ENCODE measurements at regions not wholly inside any gene's neighbourhood (a gene's known extent, or its start where the extent isn't known, plus 50 kb on each side); places are given as distances from the start of the nearest gene placed in this dataset.

DNA sequence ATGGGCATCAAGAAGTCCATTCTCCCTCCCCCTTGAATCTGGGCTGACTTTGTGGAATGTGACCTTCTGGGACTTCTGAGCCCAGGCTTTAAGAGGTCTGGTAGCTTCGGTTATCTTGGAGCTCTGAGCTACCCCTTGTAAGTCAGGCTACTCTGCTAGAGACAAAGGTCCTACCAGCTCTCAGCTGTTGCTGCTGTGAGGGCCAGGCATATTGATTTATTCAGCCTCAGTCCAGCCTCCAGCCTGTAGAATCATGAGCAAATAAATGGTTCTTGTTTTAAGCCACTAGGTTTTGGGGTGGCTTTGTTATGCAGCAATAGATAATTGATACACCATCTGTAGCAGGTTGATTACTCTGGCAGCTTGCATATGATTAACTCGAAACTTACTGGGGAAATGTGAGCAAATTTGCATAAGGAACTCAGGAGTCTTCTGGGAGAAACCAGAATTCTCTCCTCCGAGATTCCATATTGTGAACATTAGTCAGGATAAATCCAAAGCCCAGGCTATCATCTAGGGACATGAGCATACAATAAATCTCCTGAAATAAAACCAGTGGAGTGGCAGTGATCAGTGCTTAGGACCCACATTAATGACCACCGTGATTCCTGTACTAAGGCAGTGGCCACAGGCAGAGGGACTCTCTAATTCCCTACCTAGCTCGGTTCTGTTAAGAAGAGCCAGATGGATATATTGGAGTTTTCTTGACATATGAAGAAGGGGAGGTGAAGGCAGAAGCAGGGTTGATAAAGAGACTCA is 336.1 kb downstream of the CDC5L start:
- Histone ChIP-seq H3K27me3 (ENCODE audit: insufficient read depth in 3 of 3, low read length in 2 of 3) (no peaks in the 10 kb centered on the region), H3K27ac (no peak overlapping the region), H3K36me3 (ENCODE audit: insufficient read depth in 1 of 2, low read depth in 1 of 2) (no peaks in the 10 kb centered on the region), H3K4me1 (no peaks in the 10 kb centered on the region), H3K4me3 (no peak overlapping the region), H3K9me3 (no peaks in the 10 kb centered on the region)
- TF ChIP-seq, protein P1, sequence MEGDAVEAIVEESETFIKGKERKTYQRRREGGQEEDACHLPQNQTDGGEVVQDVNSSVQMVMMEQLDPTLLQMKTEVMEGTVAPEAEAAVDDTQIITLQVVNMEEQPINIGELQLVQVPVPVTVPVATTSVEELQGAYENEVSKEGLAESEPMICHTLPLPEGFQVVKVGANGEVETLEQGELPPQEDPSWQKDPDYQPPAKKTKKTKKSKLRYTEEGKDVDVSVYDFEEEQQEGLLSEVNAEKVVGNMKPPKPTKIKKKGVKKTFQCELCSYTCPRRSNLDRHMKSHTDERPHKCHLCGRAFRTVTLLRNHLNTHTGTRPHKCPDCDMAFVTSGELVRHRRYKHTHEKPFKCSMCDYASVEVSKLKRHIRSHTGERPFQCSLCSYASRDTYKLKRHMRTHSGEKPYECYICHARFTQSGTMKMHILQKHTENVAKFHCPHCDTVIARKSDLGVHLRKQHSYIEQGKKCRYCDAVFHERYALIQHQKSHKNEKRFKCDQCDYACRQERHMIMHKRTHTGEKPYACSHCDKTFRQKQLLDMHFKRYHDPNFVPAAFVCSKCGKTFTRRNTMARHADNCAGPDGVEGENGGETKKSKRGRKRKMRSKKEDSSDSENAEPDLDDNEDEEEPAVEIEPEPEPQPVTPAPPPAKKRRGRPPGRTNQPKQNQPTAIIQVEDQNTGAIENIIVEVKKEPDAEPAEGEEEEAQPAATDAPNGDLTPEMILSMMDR (IDR thresholded peaks at IDR 0.05) = no peak
- intact Hi-C loops (cut with DNase I) = no loop called here
- DNase-seq (no peak), ATAC-seq (no peak)
- WGBS, 3 donors = 70 to 81% (median 72%) methylated on average over 5 of the region's 5 CpGs

DNA sequence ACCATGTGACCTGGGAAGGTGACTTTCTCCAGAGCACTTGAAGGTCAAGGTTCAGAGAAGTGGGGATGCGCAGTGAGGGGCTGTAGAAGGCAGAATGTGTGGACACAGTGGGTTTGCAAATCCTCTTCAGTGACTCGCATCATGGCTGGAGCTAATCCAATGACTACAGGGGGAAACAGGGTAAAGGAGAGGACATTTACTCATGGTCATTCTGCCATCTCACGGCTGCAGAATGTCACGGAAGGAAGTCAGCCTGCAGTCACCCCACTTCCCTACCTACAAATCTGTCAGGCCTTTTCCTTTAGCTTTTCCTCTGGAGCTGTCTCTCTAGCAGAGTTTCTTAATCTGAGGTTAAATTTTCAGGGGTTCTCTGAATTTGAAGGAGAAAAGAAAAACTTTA is 337.6 kb downstream of the CDC5L start:
- TF ChIP-seq, protein P1 (IDR thresholded peaks at IDR 0.05) = no peak
- intact Hi-C loops (cut with DNase I) = no loop called here
- no peaks in the 10 kb centered on the region for H3K4me1 ChIP-seq
- no peaks in the 10 kb centered on the region for H3K27me3 ChIP-seq (ENCODE audit: insufficient read depth in 3 of 3, low read length in 2 of 3)
- no peaks in the 10 kb centered on the region for H3K9me3 ChIP-seq
- H3K36me3 ChIP-seq (ENCODE audit: insufficient read depth in 1 of 2, low read depth in 1 of 2) = no peaks in the 10 kb centered on the region
- H3K4me3 ChIP-seq = no peak overlapping the region
- no peak overlapping the region for H3K27ac ChIP-seq
- DNase-seq = no peak
- 74 to 83% (median 76%) methylated on average over 4 of the region's 4 CpGs for WGBS, 3 donors
- no peak for ATAC-seq

DNA sequence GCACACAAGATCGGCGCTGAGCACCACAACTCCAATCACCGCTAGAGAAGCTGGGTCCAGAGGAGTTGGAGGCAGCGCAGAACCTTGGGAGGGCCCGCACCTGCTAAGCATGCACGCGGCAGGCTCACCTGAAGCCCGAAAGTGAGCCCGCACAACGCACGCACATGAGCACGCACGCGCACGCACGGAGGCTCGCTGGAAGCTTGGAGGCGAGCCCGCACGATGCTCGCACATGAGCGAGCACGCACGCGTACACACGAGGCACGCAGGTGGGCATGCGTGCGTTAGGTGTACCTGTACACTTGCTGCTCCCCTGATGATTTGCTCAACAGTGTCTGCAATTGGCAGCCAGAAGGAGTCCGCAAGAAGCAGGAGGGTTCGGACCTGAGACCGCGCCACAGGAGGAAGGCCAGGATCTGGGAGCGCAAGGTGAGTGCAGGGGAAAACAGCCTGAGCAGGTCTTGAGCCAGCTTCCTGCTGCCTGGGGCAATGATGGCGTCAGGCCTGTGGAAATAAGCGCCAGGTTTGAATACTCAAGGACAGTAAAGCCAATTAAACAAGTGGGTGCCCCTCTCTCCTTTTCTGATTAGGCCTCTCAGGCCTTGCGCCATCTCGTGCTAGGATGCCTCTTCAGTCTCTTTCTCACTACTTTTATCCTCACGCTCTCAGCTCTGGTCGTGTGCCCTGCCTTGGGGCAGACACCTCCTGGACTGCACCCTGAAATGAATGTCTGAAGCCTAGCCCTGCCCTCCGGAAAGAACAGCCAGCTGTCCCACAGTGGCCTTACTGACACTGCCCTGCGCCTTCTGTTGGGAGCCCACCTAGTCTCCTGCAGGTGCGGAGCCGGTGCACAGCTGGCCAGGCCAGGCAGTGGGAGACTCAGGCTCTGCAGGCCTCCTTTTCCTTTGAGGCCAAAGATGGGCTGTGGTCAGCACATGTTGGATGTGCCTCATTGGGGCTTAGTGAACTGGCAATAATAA is 340.4 kb downstream of the CDC5L start:
- no peak overlapping the region for H3K4me3 ChIP-seq
- no peaks in the 10 kb centered on the region for H3K4me1 ChIP-seq
- no peaks in the 10 kb centered on the region for H3K27me3 ChIP-seq (ENCODE audit: insufficient read depth in 3 of 3, low read length in 2 of 3)
- TF ChIP-seq, protein P1 (IDR thresholded peaks at IDR 0.05) = no peak
- H3K27ac ChIP-seq = no peak overlapping the region
- intact Hi-C loops (cut with DNase I) = no loop called here
- DNase-seq (no peak), ATAC-seq (no peak)
- H3K36me3 ChIP-seq (ENCODE audit: insufficient read depth in 1 of 2, low read depth in 1 of 2) = no peaks in the 10 kb centered on the region
- WGBS, 3 donors = 92 to 96% (median 95%) methylated on average over 44 of the region's 44 CpGs
- no peaks in the 10 kb centered on the region for H3K9me3 ChIP-seq

DNA sequence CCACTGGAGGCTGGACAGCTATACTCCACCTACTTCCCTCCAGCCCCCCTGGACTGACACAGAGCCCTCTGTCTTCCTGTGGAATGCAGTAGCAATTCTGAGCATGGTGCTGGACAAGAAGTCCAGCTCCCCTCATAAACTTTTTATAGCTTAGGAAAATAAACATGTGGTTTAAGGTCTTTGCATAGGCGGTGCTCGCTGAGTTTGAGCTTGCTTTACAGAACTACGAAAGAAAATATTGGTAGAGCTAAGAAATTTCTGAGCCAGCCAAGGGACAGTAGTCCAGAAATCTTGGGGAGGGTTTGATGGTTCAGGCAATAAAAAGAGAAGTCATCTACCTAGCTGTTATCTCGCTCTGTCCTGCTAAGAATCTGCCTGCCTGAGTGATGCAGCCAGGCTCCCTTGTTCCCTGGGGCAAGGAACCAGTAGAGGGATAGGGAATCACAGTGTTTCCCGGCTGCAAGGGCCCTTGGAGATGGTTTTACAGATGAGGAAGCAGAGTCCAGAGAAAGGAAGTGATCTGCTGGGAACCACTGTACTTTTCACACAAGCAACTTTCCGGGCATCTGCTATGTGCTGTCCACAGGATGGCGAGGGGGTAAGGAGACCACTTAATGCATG is 343.4 kb downstream of the CDC5L start:
- intact Hi-C loops (cut with DNase I) = no loop called here
- no peak for DNase-seq
- TF ChIP-seq, protein P1 (IDR thresholded peaks at IDR 0.05) = no peak
- WGBS, 3 donors = 69 to 79% (median 70%) methylated on average over 7 of the region's 7 CpGs
- Histone ChIP-seq H3K36me3 (ENCODE audit: insufficient read depth in 1 of 2, low read depth in 1 of 2) (no peaks in the 10 kb centered on the region), H3K4me1 (no peaks in the 10 kb centered on the region), H3K27me3 (ENCODE audit: insufficient read depth in 3 of 3, low read length in 2 of 3) (no peaks in the 10 kb centered on the region), H3K27ac (no peak overlapping the region), H3K4me3 (no peak overlapping the region), H3K9me3 (no peaks in the 10 kb centered on the region)
- ATAC-seq = no peak
